ENCODE measurements at regions not wholly inside any gene's neighbourhood (a gene's known extent, or its start where the extent isn't known, plus 50 kb on each side); places are given as distances from the start of the nearest gene placed in this dataset.

DNA sequence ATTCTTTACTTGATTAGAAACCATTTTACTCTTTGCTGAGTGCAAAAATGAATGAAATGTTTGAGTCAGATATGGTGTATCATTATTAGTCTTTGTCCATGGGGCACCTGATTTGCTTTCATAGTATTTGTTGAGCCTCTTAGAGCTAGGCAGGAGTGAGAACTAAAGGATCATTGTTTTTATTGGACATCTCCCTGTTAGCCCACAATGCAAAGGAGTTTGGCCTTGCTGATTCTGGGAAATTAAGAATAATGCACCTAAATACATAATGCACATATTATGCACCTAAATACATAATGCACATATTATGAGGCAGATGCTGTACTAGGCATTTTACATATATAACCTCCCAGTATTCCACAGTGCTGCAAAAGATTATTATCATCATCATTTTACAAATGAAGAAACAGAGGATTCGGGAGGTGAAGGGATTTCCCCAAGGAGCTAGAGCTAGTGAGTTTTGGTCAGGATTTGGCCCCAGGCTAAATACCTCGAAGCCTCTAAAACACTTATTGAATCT, 113.0 kb upstream of the LIFR start:
- H2AFZ ChIP-seq (ENCODE audit: low read depth) = no peak overlapping the region
- 68% methylated on average over 2 of the region's 2 CpGs for WGBS (ENCODE audit: low lambda C conversion rate)

More for the DNA sequence above, 113.0 kb upstream of the LIFR start:
- Histone ChIP-seq H3K9me3 (no peaks in the 10 kb centered on the region), H3K79me2 (ENCODE audit: insufficient read depth) (no peaks in the 10 kb centered on the region), H4K20me1 (ENCODE audit: insufficient read depth) (no peaks in the 10 kb centered on the region), H3K9ac (no peak overlapping the region), H3F3A (replicated peaks; ENCODE audit: insufficient read depth) (no peaks in the 10 kb centered on the region), H3K9me2 (no peaks in the 10 kb centered on the region), H3K27ac (ENCODE audit: low read depth in 2 of 2, low read length in 1 of 2) (no peak overlapping the region), H3K4me1 (ENCODE audit: control insufficient read depth in 1 of 2, insufficient read depth in 2 of 2, low read depth in 1 of 2, low read length in 1 of 2) (peaks cover 0 to 2% of the 10 kb centered on the region in 2 experiments; a peak in 1 of 4 replicates), H3K4me3 (ENCODE audit: low read depth in 2 of 2, low read length in 1 of 2) (no peak overlapping the region), H3K27me3 (ENCODE audit: insufficient read depth) (no peaks in the 10 kb centered on the region), H3K36me3 (replicated peaks in 1 of 2; ENCODE audit: control insufficient read depth in 1 of 2, insufficient read depth in 2 of 2, low read length in 1 of 2) (no peaks in the 10 kb centered on the region), H3K4me2 (no peak overlapping the region)
- POLR2A ChIA-PET = no interaction called here
- CTCF ChIA-PET = interaction anchor here (0.6 to 1.6 kb wide), 3 partner anchors 9 to 238 kb away, joined by 3 to 9 read pairs (median 4); no protein-coding TSS in a partner anchor
- no peak for DNase-seq
- TF ChIP-seq FOSL2 (IDR thresholded peaks at IDR 0.05; ENCODE audit: borderline replicate concordance, low read depth) = no peak
- TF ChIP-seq, protein P1, sequence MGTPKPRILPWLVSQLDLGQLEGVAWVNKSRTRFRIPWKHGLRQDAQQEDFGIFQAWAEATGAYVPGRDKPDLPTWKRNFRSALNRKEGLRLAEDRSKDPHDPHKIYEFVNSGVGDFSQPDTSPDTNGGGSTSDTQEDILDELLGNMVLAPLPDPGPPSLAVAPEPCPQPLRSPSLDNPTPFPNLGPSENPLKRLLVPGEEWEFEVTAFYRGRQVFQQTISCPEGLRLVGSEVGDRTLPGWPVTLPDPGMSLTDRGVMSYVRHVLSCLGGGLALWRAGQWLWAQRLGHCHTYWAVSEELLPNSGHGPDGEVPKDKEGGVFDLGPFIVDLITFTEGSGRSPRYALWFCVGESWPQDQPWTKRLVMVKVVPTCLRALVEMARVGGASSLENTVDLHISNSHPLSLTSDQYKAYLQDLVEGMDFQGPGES (IDR thresholded peaks at IDR 0.05; ENCODE audit: low read depth, low read length) = no peak
- TF ChIP-seq EP300 (IDR thresholded peaks at IDR 0.05; ENCODE audit: borderline replicate concordance in 1 of 2, low read depth in 1 of 2, low read length in 1 of 2) = no peak
- TF ChIP-seq TAF1 (IDR thresholded peaks at IDR 0.05; ENCODE audit: borderline replicate concordance, low read depth, low read length) = no peak
- no peak for TF ChIP-seq ELF1 (IDR thresholded peaks at IDR 0.05)
- TF ChIP-seq, protein P2, sequence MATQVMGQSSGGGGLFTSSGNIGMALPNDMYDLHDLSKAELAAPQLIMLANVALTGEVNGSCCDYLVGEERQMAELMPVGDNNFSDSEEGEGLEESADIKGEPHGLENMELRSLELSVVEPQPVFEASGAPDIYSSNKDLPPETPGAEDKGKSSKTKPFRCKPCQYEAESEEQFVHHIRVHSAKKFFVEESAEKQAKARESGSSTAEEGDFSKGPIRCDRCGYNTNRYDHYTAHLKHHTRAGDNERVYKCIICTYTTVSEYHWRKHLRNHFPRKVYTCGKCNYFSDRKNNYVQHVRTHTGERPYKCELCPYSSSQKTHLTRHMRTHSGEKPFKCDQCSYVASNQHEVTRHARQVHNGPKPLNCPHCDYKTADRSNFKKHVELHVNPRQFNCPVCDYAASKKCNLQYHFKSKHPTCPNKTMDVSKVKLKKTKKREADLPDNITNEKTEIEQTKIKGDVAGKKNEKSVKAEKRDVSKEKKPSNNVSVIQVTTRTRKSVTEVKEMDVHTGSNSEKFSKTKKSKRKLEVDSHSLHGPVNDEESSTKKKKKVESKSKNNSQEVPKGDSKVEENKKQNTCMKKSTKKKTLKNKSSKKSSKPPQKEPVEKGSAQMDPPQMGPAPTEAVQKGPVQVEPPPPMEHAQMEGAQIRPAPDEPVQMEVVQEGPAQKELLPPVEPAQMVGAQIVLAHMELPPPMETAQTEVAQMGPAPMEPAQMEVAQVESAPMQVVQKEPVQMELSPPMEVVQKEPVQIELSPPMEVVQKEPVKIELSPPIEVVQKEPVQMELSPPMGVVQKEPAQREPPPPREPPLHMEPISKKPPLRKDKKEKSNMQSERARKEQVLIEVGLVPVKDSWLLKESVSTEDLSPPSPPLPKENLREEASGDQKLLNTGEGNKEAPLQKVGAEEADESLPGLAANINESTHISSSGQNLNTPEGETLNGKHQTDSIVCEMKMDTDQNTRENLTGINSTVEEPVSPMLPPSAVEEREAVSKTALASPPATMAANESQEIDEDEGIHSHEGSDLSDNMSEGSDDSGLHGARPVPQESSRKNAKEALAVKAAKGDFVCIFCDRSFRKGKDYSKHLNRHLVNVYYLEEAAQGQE (IDR thresholded peaks at IDR 0.05; ENCODE audit: low read depth, low read length) = no peak
- TF ChIP-seq NFIC (IDR thresholded peaks at IDR 0.05; ENCODE audit: borderline replicate concordance) = no peak
- TF ChIP-seq POLR2AphosphoS5 (IDR thresholded peaks at IDR 0.05; ENCODE audit: low read depth, low read length) = no peak
- no peak for TF ChIP-seq FOXJ3 (CRISPR knock-in tag; IDR thresholded peaks at IDR 0.05)
- TF ChIP-seq RCOR1 (IDR thresholded peaks at IDR 0.05; ENCODE audit: low read length) = no peak
- TF ChIP-seq, protein P3, sequence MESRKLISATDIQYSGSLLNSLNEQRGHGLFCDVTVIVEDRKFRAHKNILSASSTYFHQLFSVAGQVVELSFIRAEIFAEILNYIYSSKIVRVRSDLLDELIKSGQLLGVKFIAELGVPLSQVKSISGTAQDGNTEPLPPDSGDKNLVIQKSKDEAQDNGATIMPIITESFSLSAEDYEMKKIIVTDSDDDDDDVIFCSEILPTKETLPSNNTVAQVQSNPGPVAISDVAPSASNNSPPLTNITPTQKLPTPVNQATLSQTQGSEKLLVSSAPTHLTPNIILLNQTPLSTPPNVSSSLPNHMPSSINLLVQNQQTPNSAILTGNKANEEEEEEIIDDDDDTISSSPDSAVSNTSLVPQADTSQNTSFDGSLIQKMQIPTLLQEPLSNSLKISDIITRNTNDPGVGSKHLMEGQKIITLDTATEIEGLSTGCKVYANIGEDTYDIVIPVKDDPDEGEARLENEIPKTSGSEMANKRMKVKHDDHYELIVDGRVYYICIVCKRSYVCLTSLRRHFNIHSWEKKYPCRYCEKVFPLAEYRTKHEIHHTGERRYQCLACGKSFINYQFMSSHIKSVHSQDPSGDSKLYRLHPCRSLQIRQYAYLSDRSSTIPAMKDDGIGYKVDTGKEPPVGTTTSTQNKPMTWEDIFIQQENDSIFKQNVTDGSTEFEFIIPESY (IDR thresholded peaks at IDR 0.05; ENCODE audit: borderline replicate concordance, low read depth) = no peak
- TF ChIP-seq RFX5 (IDR thresholded peaks at IDR 0.05; ENCODE audit: low read length) = no peak
- no peak for TF ChIP-seq MXI1 (IDR thresholded peaks at IDR 0.05; ENCODE audit: low read depth, low read length)
- TF ChIP-seq EZH2phosphoT487 (IDR thresholded peaks at IDR 0.05; ENCODE audit: borderline replicate concordance, low read depth) = no peak

All from SK-N-SH (cell line).